GM19372 (cell line): ENCODE measurements at regions not wholly inside any gene's neighbourhood (a gene's known extent, or its start where the extent isn't known, plus 50 kb on each side); places are given as distances from the start of the nearest gene placed in this dataset.

Experiments
- ATAC-seq: cut with Tn5 transposase; IDR thresholded peaks from one replicate; pipeline ENCODE4 v1.9.1; 2021; ENCODE audit warnings: mild to moderate bottlenecking, low read depth, moderate library complexity; ENCODE audit not compliant: unreplicated experiment

- ATAC-seq = no peak
Observed at GRCh38 chr7:148950806-148951205, 66.7 kb upstream of the EZH2 start.

GRCh38 chr7:148944935-148945934 lies 61.1 kb upstream of the EZH2 start:
- ATAC-seq = no peak

- peak; percentile 62 for ATAC-seq
Observed at GRCh38 chr7:148941598-148942275, 57.6 kb upstream of the EZH2 start.

- ATAC-seq = peak; percentile 70
Observed at GRCh38 chr7:148940702-148941597, 56.9 kb upstream of the EZH2 start.

- ATAC-seq = no peak
Observed at GRCh38 chr7:148939128-148939755, 55.2 kb upstream of the EZH2 start.

GRCh38 chr7:148935451-148935850 lies 51.4 kb upstream of the EZH2 start:
- ATAC-seq = no peak
